SU-DHL-6 (cell line): ENCODE measurements at regions not wholly inside any gene's neighbourhood (a gene's known extent, or its start where the extent isn't known, plus 50 kb on each side); places are given as distances from the start of the nearest gene placed in this dataset.

ENCODE experiments used
- CTCF ChIP-seq: fragments of 200-600 bp; sonication (generic); IDR thresholded peaks from one replicate; pipeline ENCODE4 v1.5.1; 2017; ENCODE audit warnings: antibody characterized with exemption, mild to moderate bottlenecking, low read length, moderate library complexity; ENCODE audit not compliant: insufficient read depth, poor library complexity, severe bottlenecking
- EZH2phosphoT487 ChIP-seq: fragments of 200-600 bp; sonication (generic), shearing (Covaris generic); conservative IDR thresholded peaks from 2 replicates; pipeline ENCODE4 v1.6.1; 2018; ENCODE audit warnings: mild to moderate bottlenecking, antibody characterized with exemption, low read length, moderate library complexity, mixed read lengths

- TF ChIP-seq CTCF, result no peak
- TF ChIP-seq EZH2phosphoT487, result no peak
These were observed 60.0 kb upstream of the STT3B start for GRCh38 chr3:31472479-31473390.
